CD4-positive, alpha-beta T cell treated with Interleukin-17A for 4 hours (primary cell): ENCODE measurements at regions not wholly inside any gene's neighbourhood (a gene's known extent, or its start where the extent isn't known, plus 50 kb on each side); places are given as distances from the start of the nearest gene placed in this dataset.
"Not testable (repeated sequence)": the region's sequence is repeated elsewhere in the genome, so short reads cannot be mapped to it uniquely, and the experiment has no call there.

Source experiments
- DNase-seq: peaks from one replicate; pipeline ENCODE4 v3.0.0-alpha.2; 2020; ENCODE audit warnings: mixed read lengths

DNA sequence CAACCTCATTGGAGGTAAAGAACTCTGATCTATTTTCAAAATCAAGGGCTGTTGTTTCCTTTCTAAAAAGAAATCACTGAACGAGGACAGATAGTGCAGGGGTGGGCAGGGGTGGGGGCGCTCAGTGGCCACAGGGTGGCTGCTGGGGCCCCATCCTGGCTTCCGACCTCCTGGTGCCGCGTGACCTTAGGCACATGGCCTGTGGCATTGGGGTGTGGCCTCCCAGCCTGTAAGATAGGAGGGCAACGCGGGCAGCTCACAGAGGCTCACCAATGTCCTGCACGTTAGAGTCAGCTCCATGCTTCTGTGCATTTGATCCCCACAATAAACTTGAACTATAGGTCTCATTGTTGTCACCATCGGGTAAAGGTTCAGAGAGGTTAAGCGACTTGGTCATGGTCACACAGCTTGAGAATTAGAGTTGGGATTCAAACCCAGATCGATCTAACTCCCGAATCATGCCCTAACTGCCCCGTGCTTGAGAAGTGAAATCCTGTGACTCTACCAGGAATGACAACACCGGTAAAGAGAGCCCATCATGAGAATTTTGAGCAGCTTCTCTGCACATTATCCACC lies 148.0 kb upstream of the SLC6A11 start:
- DNase-seq: no peak

DNA sequence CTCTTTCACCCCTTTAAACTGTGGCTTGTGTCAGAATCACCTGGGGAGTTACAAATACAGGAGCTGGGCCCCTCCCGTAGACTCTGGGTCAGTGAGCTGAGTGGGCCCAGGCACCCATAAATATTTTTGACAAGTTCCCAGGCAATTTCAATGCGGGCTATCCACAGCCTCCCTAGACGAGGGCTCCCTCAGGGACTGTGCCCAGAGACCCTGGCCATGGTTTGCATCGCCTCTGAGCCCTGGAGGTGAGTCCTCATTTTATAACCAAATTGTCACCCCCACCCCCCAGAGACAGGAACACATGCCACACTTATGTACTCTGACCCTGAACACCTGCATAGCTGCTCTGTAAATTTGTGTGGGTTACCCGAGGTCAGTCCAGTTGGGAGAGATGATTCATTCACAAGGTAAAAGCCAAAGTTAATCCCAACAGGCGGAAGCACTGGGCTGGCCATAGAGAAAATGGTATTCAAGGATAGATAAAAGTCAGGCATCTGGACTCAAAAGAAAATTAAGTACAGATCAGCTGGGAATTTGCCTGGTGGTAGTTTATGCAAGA lies 146.5 kb upstream of the SLC6A11 start:
- no peak for DNase-seq

DNA sequence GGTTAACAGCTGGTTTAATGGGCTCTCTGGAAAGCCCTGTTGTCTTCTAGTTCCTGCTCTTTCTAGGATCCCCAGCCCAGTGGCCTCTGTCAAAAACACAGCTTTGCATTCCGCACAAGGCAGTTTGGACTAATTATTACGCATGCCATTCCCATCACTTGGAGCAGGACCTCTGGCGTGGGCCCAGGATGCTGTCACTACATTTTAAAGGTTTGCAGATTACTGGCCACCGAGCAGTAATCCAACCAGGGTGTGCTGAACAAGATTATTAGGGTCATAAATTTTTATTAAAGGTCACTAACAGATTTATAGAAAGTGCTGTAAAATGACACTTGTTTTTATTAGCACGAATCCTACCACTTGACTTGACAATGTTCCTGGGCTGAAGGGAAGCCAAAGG lies 143.6 kb upstream of the SLC6A11 start:
- no peak for DNase-seq

DNA sequence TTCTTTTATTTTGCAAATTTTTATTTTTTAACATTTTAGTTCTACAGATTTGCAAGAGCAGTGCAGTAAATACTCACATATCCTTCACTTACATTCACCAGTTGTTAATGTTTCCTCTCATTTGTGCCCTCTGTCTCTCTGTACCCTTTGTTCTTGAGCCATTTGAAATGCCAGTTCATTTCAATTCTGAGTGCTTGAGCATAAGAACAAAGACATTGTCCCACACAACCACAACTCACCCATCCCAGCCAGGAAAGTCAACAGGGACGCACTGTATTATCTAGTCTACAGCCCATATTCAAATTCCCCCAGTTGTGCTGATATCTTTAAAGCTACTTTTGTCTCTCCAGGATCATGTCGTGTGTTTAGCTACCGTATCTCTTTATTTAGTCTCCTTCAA lies 141.4 kb upstream of the SLC6A11 start:
- no peak for DNase-seq

DNA sequence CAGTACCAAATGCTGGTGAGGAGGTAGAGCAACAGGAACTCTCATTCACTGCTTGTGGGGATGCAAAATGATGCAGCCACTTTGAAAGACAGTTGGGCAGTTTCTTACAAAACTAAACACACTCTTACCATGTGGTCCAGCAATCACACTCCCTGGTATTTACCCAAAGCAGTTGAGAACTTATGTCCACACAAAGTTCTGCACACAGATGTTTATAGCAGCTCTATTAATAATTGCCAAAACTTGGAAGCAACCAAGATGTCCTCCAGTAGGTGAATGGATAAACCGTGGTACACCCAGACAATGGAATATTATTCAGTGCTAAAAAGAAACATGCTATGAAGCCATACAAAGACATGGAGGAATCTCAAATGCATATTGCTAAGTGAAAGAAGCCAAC lies 139.1 kb upstream of the SLC6A11 start:
- DNase-seq: no peak

DNA sequence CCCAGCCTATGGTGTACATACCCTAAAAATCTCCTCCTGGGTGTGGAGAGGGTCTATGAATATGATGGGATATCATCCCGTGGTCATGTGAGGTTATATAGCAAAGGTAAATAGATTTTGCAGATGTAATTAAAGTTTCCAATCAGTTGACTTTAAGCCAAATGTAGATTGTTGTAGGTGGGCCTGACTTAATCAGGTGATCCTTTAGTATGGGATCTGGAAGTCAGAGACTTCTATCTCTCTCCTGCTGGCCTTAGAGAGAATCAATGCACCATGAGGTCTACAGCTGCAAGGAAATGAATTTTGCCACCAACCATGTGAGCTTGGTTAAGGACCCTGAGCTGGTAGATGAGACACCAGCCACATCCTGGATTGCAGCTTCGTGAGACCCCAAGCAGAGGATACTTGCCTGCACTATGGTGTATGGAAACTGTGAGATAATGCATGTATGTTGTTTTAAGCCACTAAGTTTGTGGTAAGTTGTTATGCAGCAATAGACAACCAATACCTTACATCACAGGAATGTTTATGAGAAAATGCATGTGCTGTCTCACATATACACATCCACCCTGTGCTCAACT lies 137.1 kb upstream of the SLC6A11 start:
- DNase-seq: no peak

DNA sequence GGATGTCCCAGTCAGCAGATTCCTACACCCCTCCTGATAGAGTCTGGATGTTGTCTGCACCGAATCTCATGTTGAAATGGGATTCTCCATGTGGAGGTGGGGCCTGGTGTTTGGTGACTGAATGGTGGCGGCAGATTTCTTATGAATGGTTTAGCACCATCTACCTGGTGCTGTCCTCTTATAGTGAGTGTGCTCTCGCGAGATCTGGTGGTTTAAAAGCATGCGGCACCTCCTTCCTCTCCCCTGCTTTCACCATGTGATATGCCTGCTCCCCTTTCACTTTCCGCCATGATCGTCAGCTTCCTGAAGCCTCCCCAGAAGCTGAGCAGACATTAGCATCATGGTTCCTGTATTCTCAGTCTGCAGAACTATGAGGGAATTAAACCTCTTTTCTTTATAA lies 135.2 kb upstream of the SLC6A11 start:
- no peak for DNase-seq

DNA sequence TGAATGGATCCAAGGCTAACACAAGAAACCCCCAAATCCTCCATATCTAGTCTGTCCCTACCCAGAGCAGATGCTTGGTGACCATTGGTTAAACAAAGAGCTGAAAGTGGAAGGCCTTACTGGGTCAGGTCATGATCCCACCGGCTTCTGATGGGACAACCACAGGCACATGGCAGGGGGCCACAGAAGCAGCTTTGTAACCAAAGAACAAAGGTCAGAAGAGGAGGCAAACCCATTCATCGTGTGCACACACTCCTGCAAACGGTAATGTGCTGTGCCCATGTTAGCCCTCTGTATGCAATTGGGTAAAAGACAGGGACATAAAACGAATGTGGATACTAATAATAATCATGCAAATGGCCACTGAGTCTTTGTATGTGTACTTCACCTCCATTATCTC lies 133.3 kb upstream of the SLC6A11 start:
- DNase-seq: no peak

DNA sequence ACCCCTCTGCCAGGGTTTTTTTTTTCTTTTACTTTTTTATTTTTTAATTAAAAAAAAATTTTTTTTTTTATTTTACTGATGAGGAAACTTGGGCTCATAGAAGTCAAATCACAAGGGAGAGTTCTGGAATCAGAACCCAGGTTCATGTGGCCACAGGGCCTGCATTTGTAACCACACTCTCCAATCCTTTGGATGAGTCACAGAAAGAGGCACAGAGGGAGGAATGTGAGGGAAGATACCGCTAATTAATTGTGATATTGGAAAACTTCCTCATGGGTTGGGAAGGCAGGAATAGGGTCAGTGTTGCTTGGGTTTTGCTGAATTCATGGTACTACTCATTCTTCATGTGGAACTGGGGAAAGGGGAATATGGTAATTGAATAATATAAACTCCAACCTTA lies 132.9 kb upstream of the SLC6A11 start:
- DNase-seq: no peak

DNA sequence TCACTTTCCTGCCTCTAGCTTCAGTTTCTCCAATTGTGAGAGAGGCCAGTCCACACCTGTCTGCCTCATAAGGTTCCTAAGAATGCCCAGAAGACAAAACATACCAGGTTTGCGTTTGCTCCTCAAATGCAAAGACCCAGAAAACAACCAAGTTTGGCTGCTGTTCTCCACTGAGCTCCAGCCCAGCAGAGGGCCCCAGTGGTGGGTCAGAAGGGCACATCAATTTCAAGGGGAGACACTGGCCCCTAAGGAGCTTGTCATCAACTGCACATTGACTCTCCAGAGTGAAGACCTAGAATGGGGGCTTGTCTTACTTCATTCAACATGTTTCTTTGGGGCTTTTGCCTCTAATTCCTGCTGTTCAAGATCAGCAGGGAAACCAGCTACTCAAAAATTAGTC lies 127.9 kb upstream of the SLC6A11 start:
- no peak for DNase-seq

DNA sequence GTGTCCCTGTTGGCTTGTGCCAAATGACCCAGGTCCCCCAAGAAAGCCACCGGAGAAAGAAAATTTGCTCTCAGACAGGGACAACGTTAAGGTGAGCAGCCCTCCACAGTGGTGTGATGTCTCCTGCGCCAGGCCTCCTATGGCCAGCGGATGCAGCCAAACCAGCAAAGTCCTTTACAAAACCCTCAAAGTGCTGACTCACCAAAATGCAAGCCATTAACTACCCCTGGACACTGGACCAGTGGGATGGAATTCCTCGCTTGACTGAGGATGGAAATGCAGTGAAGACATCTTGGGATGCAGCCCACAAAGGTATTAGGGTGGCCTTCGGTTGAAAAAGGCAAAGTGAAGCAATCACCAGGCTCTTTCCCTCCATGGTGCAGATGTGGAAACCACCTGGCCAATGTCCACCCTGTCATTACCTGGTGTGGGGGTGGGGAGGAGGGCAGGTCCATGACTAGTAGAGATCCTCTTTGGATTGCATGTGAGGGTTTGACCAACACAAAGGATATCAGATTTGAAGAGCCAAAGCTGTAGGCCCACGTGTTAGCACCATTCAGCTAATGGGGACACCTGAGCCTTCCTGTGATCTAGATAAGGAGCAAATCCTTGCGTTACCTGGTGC lies 127.4 kb upstream of the SLC6A11 start:
- DNase-seq: no peak

DNA sequence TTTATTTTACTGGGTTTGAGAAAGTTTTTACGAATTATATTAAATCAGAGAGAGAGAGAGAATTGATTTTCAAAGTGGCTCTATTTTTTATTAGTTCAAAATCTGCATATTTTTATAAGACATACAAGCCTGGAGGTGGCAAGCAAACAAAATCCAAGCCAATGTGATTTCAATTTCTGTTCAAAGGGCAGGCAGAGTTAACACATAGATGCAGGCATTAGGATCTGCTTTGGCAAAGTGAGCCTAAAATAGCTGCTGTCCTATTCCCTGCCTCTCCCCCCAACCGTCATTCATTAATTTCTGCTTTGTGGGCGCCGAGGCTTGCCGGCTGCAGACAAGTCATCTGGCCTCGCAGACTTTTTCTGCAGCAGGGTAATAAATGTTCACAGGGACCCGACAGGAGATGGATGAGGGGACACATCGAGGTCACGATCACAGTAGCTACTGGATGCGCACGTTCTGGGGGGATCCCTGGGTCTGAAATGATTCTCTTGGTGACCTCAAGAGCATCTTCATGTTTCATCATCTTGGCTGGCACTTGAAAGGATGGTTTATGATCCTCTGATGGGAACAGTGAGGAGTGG lies 123.9 kb upstream of the SLC6A11 start:
- no peak for DNase-seq

DNA sequence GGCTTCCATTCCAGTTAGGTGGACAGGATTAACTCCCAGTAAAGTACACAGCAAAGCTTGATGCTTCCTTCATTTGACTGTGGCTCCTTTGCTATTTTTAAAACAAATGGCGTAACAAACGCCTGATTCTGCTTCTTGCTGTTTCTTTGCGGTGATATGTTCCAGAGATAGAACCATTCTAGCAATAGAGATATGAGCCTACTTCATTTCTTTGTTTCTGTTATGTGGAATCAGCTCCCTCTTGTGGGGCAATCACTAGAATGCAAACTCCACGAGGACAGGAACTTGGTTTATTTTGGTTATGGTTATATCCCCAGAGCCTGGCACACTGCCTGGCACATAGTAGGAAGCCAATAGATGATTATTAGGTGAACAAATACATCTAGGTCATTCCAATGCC lies 122.6 kb upstream of the SLC6A11 start:
- no peak for DNase-seq

DNA sequence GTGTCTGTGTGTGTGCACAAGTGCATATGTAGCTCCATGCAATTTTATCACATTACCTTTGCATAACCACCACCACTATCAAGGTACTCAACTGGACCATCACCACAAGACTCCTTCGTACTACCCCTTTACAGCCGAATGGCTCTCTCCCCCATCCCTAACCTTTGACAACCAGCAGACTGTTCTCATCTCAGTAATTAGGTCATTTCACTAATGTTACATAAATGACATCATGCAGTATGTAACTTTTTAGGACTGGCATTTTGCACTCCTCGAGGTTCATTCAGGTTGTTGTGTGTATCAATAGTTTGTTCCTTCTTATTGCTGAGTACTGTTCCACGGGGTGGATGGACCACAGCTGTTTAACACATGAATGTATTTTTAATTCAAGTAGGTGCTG lies 121.8 kb upstream of the SLC6A11 start:
- no peak for DNase-seq

DNA sequence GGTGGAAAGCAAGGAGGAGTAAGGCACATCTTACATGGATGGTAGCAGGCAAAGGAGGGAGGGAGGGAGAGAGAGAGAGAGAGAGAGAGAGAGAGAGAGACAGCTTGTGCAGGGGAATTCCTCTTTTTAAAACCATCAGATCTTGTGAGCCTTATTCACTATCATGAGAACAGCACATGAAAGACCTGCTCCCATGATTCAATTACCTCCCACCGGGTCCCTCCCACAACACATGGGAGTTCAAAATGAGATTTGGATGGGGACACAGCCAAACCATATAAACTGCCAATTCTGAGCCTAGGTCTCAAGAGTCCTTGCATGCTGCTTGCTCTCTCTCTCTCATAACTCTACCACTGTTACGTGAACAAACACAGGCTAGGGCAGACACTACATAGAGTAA lies 120.8 kb upstream of the SLC6A11 start:
- DNase-seq: not testable (repeated sequence)

DNA sequence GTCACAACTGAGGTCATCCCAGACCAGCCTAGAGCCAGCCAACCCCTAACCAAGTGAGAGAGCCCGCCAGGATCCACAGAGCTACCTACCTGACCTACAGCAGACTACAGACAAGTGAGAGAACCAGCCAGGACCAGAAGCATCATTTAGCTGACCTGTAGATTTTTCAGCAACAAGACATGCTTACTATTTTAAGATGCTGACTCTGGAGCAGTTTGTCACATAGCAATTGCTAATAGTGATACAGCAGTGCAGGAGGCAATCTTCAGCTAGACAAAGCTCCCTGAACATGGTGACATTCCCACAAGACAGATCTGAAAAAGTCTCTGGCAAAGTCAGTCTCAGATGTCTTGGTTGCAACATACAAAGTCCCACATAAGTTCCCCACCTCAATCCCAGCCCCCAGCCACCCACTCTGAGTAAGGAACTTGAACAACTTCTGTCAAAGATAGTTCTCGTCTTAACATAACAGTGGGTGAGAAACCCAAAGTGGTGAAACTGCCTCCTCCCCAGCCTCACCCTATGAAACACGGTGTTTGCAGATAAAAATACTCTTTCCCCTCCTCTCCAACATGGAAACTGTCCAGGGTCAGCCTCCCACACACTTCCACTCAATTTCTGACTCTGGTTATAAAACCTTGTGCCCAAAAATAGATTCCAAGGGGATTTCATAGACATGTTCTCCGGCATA lies 120.3 kb upstream of the SLC6A11 start:
- DNase-seq: no peak

DNA sequence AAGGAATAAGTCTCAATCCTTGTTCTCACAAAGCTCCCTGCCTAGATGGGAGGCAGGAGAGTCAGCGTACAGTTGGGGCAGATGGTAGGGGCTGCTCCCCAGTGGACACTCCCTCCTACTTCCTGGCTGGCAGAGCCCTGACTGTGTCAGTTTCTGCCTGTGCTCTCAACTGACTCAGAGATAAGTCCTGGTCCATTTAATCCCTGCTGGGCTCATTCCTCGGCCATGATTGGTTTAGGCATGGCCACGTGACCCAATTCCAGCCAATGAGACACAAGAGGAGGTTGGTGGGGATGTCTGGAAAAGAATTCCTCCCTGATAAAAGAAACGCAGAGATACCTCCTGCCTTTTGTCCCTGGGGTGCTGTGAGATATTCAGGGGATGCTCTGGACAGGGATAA lies 118.1 kb upstream of the SLC6A11 start:
- DNase-seq: no peak

DNA sequence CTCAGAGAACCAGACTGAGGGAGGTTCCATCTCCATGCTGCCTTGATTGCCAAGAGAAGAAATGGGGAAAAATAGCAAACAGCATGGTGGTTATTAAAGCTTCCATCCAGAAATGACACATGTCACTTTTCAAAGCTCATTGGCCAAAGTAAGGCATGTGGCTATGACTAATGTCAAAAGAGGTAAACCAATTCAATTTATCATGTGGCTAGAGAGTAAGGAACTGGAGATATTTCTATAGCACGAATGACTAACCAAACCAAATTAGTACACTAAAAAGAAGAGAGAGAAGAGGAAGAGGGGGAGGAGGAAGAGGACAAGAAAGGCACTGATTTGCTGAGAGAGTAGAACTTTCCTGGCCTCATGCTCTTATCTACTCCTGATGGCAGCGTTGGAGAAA lies 115.2 kb upstream of the SLC6A11 start:
- no peak for DNase-seq

DNA sequence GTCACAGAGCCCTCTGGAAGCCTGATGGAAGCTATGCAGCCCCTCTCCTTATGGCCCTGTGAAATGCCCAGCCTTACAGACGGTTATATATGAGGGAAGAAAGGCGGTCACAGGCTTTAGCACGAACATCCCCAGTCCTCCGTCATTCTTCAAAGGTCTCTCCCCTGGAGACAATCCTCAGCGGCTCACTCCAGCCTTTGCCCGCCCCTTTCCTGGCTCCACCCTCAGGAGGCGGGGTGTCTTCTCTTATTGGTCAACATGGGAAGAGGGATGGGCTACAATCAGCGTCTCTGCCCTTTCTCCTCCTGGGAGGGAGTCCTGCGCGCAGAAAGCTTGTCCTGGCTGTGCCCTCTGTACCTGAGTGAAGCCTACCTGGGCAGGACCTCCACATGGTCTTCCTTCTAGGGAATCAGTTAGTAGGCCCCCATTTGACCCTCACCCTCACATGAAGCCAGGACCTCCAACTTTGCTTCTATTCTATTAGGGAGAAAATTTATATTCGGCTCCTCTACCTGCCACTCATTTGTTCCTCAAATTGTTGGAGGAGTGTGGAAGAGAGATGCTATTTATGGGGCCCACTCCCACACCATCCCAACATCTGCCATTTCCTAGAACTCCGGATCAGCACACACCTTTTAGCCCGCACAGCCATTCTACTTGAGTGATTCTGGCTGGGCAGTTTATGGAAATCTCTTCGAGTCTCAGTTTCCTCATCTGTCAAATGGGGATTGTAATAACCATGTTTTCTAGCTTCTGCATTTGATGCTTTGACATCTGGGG lies 112.9 kb upstream of the SLC6A11 start:
- DNase-seq: no peak

DNA sequence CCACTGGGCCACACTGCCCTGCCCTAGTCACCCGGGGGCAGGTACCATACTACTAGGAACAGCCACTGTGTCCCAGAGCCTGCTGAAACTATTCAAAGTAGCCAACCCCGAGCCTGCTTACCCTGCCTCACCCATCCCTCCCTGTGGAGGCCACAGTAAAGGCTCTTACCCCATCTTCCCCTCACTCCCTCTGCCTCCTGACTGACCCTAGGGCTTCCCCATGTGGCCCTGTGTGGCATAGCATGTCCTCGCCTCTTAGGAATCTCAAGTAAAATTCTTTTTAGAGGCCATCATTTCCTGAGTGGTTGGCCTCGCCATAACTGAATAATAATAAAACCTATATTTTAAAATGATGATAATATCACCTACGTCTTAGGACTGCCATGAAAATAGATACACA lies 112.2 kb upstream of the SLC6A11 start:
- DNase-seq: no peak

DNA sequence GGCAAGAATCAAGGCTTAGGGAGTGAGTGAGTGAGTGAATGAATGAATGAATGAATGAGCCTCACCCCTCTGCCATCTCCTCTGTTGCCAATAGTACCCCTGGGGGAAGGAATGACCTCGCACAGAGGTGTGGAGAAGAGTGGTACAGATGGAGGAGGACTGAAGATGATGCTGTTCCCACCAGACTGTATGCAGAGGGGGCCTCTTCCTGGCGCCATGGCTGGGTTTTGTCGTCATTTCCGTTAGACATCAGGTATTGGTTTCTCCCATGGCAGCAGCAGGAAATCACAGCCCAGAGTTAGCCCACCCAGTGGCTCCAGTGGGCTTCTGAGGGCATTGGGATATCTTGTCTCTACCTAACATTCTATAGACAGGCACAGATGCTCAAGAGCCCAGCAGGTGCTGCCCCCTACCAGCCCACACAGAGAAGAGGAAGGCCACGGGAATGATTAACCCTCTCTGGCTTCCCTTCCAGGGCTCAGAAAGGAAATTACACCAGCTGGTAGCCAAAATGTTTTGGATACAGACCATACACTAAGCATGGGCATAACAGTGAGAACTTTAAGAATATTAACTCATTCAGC lies 109.8 kb upstream of the SLC6A11 start:
- DNase-seq: no peak

DNA sequence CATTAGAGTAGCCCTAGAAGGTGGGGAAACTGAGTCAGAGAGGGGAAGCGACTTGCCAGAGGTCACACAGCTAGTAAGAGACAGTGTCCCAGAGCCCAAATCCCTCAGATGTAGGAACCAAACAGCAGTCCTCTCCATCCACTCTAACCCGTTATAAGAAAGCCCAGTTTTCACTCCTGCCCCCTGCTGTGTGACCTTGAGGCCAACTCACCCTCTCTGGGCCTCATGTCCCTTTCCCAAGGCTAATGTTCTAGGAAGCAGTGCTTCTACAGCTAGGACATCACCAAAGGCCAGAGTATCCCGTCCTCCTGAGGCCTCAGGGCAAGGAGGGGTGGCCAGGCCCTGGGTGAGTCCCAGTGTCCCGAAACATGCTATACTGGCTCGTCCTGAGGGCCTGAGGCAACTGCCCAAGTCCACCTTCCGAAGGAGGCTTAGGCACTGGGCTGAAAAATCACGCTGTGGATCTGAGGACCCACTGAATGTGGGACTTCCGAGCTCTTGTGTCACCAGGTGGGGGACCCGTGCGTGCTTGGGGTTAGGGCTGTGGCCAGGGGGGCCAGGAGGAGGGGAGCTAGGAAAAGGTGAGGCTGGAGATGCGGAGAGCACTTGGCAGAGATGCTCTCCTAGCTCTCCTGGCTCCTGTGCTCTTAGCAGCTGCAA lies 109.2 kb upstream of the SLC6A11 start:
- no peak for DNase-seq
